GM18505 (cell line): ENCODE measurements at regions not wholly inside any gene's neighbourhood (a gene's known extent, or its start where the extent isn't known, plus 50 kb on each side); places are given as distances from the start of the nearest gene placed in this dataset.
"Not testable (repeated sequence)": the region's sequence is repeated elsewhere in the genome, so short reads cannot be mapped to it uniquely, and the experiment has no call there.

Experiments used
- ATAC-seq: cut with Tn5 transposase; IDR thresholded peaks from one replicate; pipeline ENCODE4 v1.9.1; 2021; ENCODE audit not compliant: unreplicated experiment
- POLR2A ChIP-seq: IDR thresholded peaks from 4 replicates; pipeline ENCODE4 v1.6.1; 2011; ENCODE audit warnings: borderline replicate concordance; ENCODE audit not compliant: insufficient read depth, insufficient read length; ENCODE audit errors: extremely low read depth

GRCh38 chr6:155828989-155829388, 373.4 kb upstream of the NOX3 start:
- TF ChIP-seq POLR2A: no peak

GRCh38 chr6:155818698-155819097, 363.1 kb upstream of the NOX3 start:
- no peak for TF ChIP-seq POLR2A
- no peak for ATAC-seq

More at GRCh38 chr6:155828989-155829388, 373.4 kb upstream of the NOX3 start:
- ATAC-seq: no peak

GRCh38 chr6:155813548-155813947, 357.9 kb upstream of the NOX3 start:
- no peak for ATAC-seq
- no peak for TF ChIP-seq POLR2A

GRCh38 chr6:155807243-155807642, 351.6 kb upstream of the NOX3 start:
- ATAC-seq: no peak
- TF ChIP-seq POLR2A: no peak

- TF ChIP-seq POLR2A: no peak
- ATAC-seq: no peak
Measured at GRCh38 chr6:155801046-155801445, 345.4 kb upstream of the NOX3 start.

- not testable (repeated sequence) for ATAC-seq
Measured at GRCh38 chr6:155798876-155799275, 343.2 kb upstream of the NOX3 start.

GRCh38 chr6:155795173-155795796, 339.6 kb upstream of the NOX3 start:
- TF ChIP-seq POLR2A: no peak
- no peak for ATAC-seq

GRCh38 chr6:155791891-155792290, 336.3 kb upstream of the NOX3 start:
- TF ChIP-seq POLR2A: no peak
- no peak for ATAC-seq

- ATAC-seq: no peak
- TF ChIP-seq POLR2A: no peak
Measured at GRCh38 chr6:155791186-155791585, 335.5 kb upstream of the NOX3 start.

- no peak for ATAC-seq
- TF ChIP-seq POLR2A: no peak
Measured at GRCh38 chr6:155787168-155787567, 331.5 kb upstream of the NOX3 start.

- TF ChIP-seq POLR2A: no peak
- ATAC-seq: no peak
Measured at GRCh38 chr6:155786528-155786927, 330.9 kb upstream of the NOX3 start.

- TF ChIP-seq POLR2A: no peak
- ATAC-seq: no peak
Measured at GRCh38 chr6:155782739-155783459, 327.3 kb upstream of the NOX3 start.

- no peak for ATAC-seq
- no peak for TF ChIP-seq POLR2A
Measured at GRCh38 chr6:155782320-155782731, 326.7 kb upstream of the NOX3 start.

- no peak for TF ChIP-seq POLR2A
- ATAC-seq: no peak
Measured at GRCh38 chr6:155779456-155779855, 323.8 kb upstream of the NOX3 start.
